K562 (cell line): ENCODE measurements at regions not wholly inside any gene's neighbourhood (a gene's known extent, or its start where the extent isn't known, plus 50 kb on each side); places are given as distances from the start of the nearest gene placed in this dataset.
A peak's percentile ranks its signal among the peaks of the same experiment; 100 is the strongest.

Source experiments
- ARNT ChIP-seq, 2 experiments: fragments of 450-650 bp; IDR thresholded peaks; 2 replicates each; pipeline ENCODE4 v1.6.1; 2016; ENCODE audit warnings: mild to moderate bottlenecking in 1 of 2
- CBX1 ChIP-seq: sonication (generic); IDR thresholded peaks from 2 replicates; pipeline ENCODE4 v1.6.1; 2016; ENCODE audit warnings: antibody characterized with exemption, low read depth, mild to moderate bottlenecking
- CCNT2 ChIP-seq: IDR thresholded peaks from 2 replicates; pipeline ENCODE4 v1.6.1; 2011; ENCODE audit warnings: borderline replicate concordance, low read depth, mild to moderate bottlenecking, moderate library complexity, mixed read lengths, low read length; ENCODE audit not compliant: insufficient read length; ENCODE audit errors: extremely low read depth
- CHD1 ChIP-seq: fragments of 200-600 bp; sonication (generic); IDR thresholded peaks from one replicate; pipeline ENCODE4 v1.6.1; 2012; ENCODE audit warnings: mild to moderate bottlenecking, moderate library complexity, low read length, inconsistent platforms
- CHD2 ChIP-seq: IDR thresholded peaks from 2 replicates; pipeline ENCODE4 v1.6.1; 2011; ENCODE audit warnings: low read depth, low read length
- ETV1 ChIP-seq: fragments of 450-650 bp; conservative IDR thresholded peaks from 2 replicates; pipeline ENCODE4 v1.6.1; 2016; ENCODE audit warnings: missing genetic modification characterization, control low read depth, low read depth, missing compliant biosample characterization
- HDAC2 ChIP-seq: fragments of 450-650 bp; IDR thresholded peaks from 2 replicates; pipeline ENCODE4 v1.6.1; 2016; ENCODE audit warnings: mild to moderate bottlenecking
- MAZ ChIP-seq, 2 experiments: fragments of 450-650 bp in 1 of 2; sonication (generic) in 1 of 2; formaldehyde crosslinking; IDR thresholded peaks in 1 of 2; conservative IDR thresholded peaks in 1 of 2; 2 replicates each; pipeline versions ENCODE4 v1.4.0 to v1.5.0; 2020; ENCODE audit warnings: mild to moderate bottlenecking in 1 of 2, missing genetic modification reagents in 1 of 2
- MIER1 ChIP-seq: fragments of 450-650 bp; IDR thresholded peaks from 2 replicates; pipeline ENCODE4 v1.6.1; 2016; ENCODE audit warnings: antibody characterized with exemption, mild to moderate bottlenecking, low read depth
- NFE2 ChIP-seq: IDR thresholded peaks from 2 replicates; pipeline ENCODE4 v1.6.1; 2014; ENCODE audit warnings: antibody characterized with exemption, low read depth
- NR1H2 ChIP-seq: sonication (generic); formaldehyde crosslinking; IDR thresholded peaks from 2 replicates; pipeline ENCODE4 v1.4.0; 2020; ENCODE audit warnings: mild to moderate bottlenecking, missing genetic modification reagents
- PRDM10 ChIP-seq: fragments of 450-650 bp; IDR thresholded peaks from 2 replicates; pipeline ENCODE4 v1.6.1; 2018; ENCODE audit not compliant: partially characterized antibody
- RBFOX2 ChIP-seq: fragments of 200-400 bp; formaldehyde crosslinking; IDR thresholded peaks from 2 replicates; pipeline ENCODE4 v1.6.1; 2017; ENCODE audit warnings: low read depth, mild to moderate bottlenecking, low read length, moderate library complexity
- SMC3 ChIP-seq: conservative IDR thresholded peaks from 2 replicates; pipeline ENCODE4 v1.6.1; 2011; ENCODE audit warnings: low read depth, low read length, improper control_type of control experiment; ENCODE audit not compliant: insufficient read depth
- TCF7L2 ChIP-seq: fragments of 150-350 bp; IDR thresholded peaks from 2 replicates; pipeline ENCODE4 v1.6.1; 2016; ENCODE audit warnings: low read depth, mild to moderate bottlenecking, low read length, moderate library complexity
- ZBTB12 ChIP-seq: fragments of 250-450 bp; sonication (Bioruptor Pico); IDR thresholded peaks from 2 replicates; pipeline ENCODE4 v1.4.0; 2020
- ZMIZ1 ChIP-seq, 2 experiments: fragments of 150-350 bp in 1 of 2; IDR thresholded peaks; 2 replicates each; pipeline ENCODE4 v1.6.1; 2012 to 2016; ENCODE audit warnings: low read depth in 2 of 2, low read length in 2 of 2, mild to moderate bottlenecking in 1 of 2, moderate library complexity in 1 of 2
- ZNF174 ChIP-seq: fragments of 250-450 bp; sonication (Bioruptor Pico); IDR thresholded peaks from 2 replicates; pipeline ENCODE4 v1.4.0; 2020; ENCODE audit warnings: mild to moderate bottlenecking
- ZNF184 ChIP-seq: sonication (generic); formaldehyde crosslinking; IDR thresholded peaks from 2 replicates; pipeline ENCODE4 v1.5.0; 2020; ENCODE audit warnings: missing genetic modification reagents
- ZNF785 ChIP-seq: fragments of 250-450 bp; sonication (Bioruptor Pico); IDR thresholded peaks from 2 replicates; pipeline ENCODE4 v1.4.0; 2020; ENCODE audit warnings: mild to moderate bottlenecking

GRCh38 chr16:87053016-87053982 lies 263.9 kb downstream of the C16orf95 start (continued):
- TF ChIP-seq MIER1 (no peak), ZNF785 (no peak), ZMIZ1 (IDR thresholded peaks at IDR 0.05; ENCODE audit: low read depth in 2 of 2, low read length in 2 of 2) (peak in 1 of 2 experiments; percentile 67; a peak in 1 of 4 replicates), NFE2 (peak; percentile 98), HDAC2 (peak; percentile 74; the same call in 1 of the 2 replicates), CBX1 (peak; percentile 58; the same call in 1 of the 2 replicates), ARNT (IDR thresholded peaks at IDR 0.05) (no peak), ETV1 (tag) (peak; percentile 73), PRDM10 (peak; percentile 41), NR1H2 (CRISPR knock-in tag) (no peak), TCF7L2 (no peak), CHD1 (no peak), ZNF184 (CRISPR knock-in tag) (peak; percentile 93), ZBTB12 (CRISPR knock-in tag) (no peak), CHD2 (no peak), MAZ (CRISPR knock-in tag; conservative IDR thresholded peaks at IDR 0.05 in 1 of 2, IDR thresholded peaks at IDR 0.05 in 1 of 2) (peak; percentile 66 to 88; a peak in 3 of 4 replicates), CCNT2 (peak; percentile 92), ZNF174 (no peak), SMC3 (no peak), RBFOX2 (peak; percentile 42; the same call in 1 of the 2 replicates)
